Gastrocnemius medialis (tissue), 4 donors: ENCODE measurements at regions not wholly inside any gene's neighbourhood (a gene's known extent, or its start where the extent isn't known, plus 50 kb on each side); places are given as distances from the start of the nearest gene placed in this dataset.

Source experiments
- CTCF ChIP-seq, 5 experiments: fragments of 450-650 bp in 3 of 5; fragments of 200-600 bp in 2 of 5; sonication (generic) in 2 of 5; IDR thresholded peaks in 4 of 5; conservative IDR thresholded peaks in 1 of 5; 1 replicate in 4 of 5; 2 replicates in 1 of 5; pipeline ENCODE4 v1.5.1; 2016 to 2019; ENCODE audit warnings: antibody characterized with exemption in 5 of 5, mild to moderate bottlenecking in 3 of 5, moderate library complexity in 3 of 5
- POLR2A ChIP-seq, 2 donors: fragments of 450-650 bp; IDR thresholded peaks; one replicate each; pipeline ENCODE4 v1.6.1; 2017; ENCODE audit warnings: antibody characterized with exemption in 2 of 2, mild to moderate bottlenecking in 2 of 2, moderate library complexity in 2 of 2

DNA sequence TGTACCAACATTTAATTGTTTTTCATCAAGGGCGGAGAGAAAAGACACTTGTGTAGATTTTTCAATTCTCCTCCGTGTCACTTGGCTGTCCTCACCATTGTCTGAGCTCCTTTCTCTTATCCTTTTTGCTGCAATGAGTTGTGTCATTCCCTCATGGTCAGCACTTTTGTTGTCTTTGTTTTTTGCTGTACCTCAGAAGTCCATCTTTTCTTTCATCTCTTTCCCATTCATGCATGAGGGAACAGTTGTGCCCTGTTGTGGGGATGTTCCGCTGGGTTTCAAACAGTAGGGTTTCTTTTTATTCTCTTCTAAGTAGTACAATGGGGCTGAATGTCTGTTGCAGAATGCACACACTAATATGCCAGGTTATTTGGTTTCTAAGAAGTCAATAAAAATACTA lies 222.6 kb downstream of the TM9SF2 start:
- TF ChIP-seq CTCF (IDR thresholded peaks at IDR 0.05 in 4 of 5, conservative IDR thresholded peaks at IDR 0.05 in 1 of 5) (no peak), POLR2A (IDR thresholded peaks at IDR 0.05) (no peak)
